ENCODE measurements at regions not wholly inside any gene's neighbourhood (a gene's known extent, or its start where the extent isn't known, plus 50 kb on each side); places are given as distances from the start of the nearest gene placed in this dataset.
"Not testable (repeated sequence)": the region's sequence is repeated elsewhere in the genome, so short reads cannot be mapped to it uniquely, and the experiment has no call there.

DNA sequence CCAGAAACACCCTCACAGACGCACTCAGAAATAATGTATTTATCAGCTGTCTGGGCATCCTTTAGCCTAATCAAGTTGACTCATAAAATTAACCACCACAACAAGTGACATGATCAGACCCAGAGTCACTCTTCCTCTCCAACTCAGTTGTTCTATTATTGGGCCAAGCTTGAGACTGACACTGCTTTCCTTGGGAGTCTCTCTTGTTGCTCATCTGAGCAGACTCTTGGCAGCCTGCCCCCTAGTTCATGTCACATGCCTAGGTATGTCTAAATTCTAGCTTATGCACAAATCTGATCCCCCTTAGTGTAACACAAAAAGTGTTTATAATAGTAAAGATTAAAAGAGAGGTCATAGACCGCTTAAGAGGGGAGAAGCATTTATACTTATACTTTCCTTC lies 72.6 kb upstream of the ADAMTS3 start:
- 67% methylated on average over 1 of the region's 2 CpGs; no CpG with 5 or more reads in 1 of the 2 experiments for WGBS, 2 experiments (ENCODE audit: extremely low coverage in 2 of 2, insufficient read length in 1 of 2)
- CTCF ChIA-PET, result no interaction called here
- TF ChIP-seq FOS (IDR thresholded peaks at IDR 0.05; ENCODE audit: low read depth, low read length), result no peak
- TF ChIP-seq CEBPB (IDR thresholded peaks at IDR 0.05; ENCODE audit: low read depth, low read length), result no peak
- no peak for TF ChIP-seq MXI1 (IDR thresholded peaks at IDR 0.05; ENCODE audit: borderline replicate concordance, low read depth, low read length)
- H4K91ac ChIP-seq (ENCODE audit: insufficient read depth, low read depth, low read length), result no peak overlapping the region
- no peak overlapping the region for H2BK20ac ChIP-seq (ENCODE audit: low read depth, low read length)
- no peak overlapping the region for H3K4me2 ChIP-seq (ENCODE audit: low read depth, low read length)
- no peak overlapping the region for H3K9ac ChIP-seq (ENCODE audit: low read depth, low read length)
- no peaks in the 10 kb centered on the region for H3K36me3 ChIP-seq (ENCODE audit: control insufficient read depth, insufficient read depth, low read length)
- H3K56ac ChIP-seq (ENCODE audit: extremely low read depth, insufficient read depth, low read length), result no peak overlapping the region
- DNase-seq (no peak), ATAC-seq (ENCODE audit: low read depth) (no peak)
- no peak overlapping the region for H4K5ac ChIP-seq (ENCODE audit: low read depth, low read length)
- peaks cover 2% of the 10 kb centered on the region; the same call in 1 of the 2 replicates for H3K9me3 ChIP-seq (ENCODE audit: control insufficient read depth, insufficient read depth, low read length)
- in situ Hi-C loops (cut with MboI; ENCODE audit: low sequenced_read_pairs), result no loop called here
- no peak overlapping the region for H2AK5ac ChIP-seq (ENCODE audit: low read depth, low read length)
- no peaks in the 10 kb centered on the region for H4K20me1 ChIP-seq (ENCODE audit: insufficient read depth, low read length)
- no peak overlapping the region for H3K4me3 ChIP-seq (ENCODE audit: insufficient read depth, low read depth, low read length)
- no TSS peak for BruUV-seq (replicated peaks)
- H3K27ac ChIP-seq (ENCODE audit: insufficient read depth, low read length), result no peak overlapping the region
- H2BK15ac ChIP-seq (ENCODE audit: low read depth, low read length), result no peak overlapping the region
- H4K8ac ChIP-seq (ENCODE audit: low read depth in 2 of 2, low read length in 2 of 2), result no peak overlapping the region
- H3K23ac ChIP-seq (ENCODE audit: low read depth, low read length), result no peak overlapping the region
- no peaks in the 10 kb centered on the region for H3K27me3 ChIP-seq (ENCODE audit: control insufficient read depth, insufficient read depth, low read length)
- no peaks in the 10 kb centered on the region for H3K79me1 ChIP-seq (ENCODE audit: low read depth in 1 of 2, low read length in 2 of 2)
- no peak overlapping the region for H2AK9ac ChIP-seq (replicated peaks; ENCODE audit: low read depth, low read length, poor library complexity)
- dilution Hi-C loops (cut with HindIII; ENCODE audit: low sequenced_read_pairs, unreplicated experiment), result no loop called here
- H2BK5ac ChIP-seq (ENCODE audit: low read depth, low read length, poor library complexity, severe bottlenecking), result no peak overlapping the region
- H3K4me1 ChIP-seq (ENCODE audit: control insufficient read depth, insufficient read depth, low read length), result no peaks in the 10 kb centered on the region
- intact Hi-C loops (cut with micrococcal nuclease), result no loop called here
- POLR2A ChIA-PET (ENCODE audit: unreplicated experiment), result no interaction called here
- no peak overlapping the region for H3K4ac ChIP-seq (ENCODE audit: low read depth, low read length)
- no peak overlapping the region for H3K14ac ChIP-seq (replicated peaks; ENCODE audit: low read depth, low read length)
- no peak overlapping the region for H2AFZ ChIP-seq (replicated peaks; ENCODE audit: low read length, poor library complexity)
- H2BK120ac ChIP-seq (ENCODE audit: low read depth, low read length), result no peak overlapping the region
- H3K9me1 ChIP-seq (ENCODE audit: insufficient read depth, low read length), result no peaks in the 10 kb centered on the region
- H3K18ac ChIP-seq (ENCODE audit: low read depth, low read length), result no peak overlapping the region

DNA sequence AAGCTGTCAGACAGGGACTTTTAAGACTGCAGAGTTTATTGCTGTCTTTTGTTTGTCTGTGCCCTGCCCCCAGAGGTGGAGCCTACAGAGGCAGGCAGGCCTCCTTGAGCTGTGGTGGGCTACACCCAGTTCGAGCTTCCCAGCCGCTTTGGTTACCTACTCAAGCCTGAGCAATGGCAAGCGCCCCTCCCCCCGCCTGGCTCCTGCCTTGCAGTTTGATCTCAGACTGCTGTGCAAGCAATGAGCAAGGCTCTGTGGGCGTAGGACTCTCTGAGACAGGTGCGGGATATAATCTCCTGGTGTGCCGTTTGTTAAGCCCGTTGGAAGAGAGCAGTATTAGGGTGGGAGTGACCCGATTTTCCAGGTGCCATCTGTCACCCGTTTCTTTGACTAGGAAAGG lies 67.8 kb upstream of the ADAMTS3 start:
- DNase-seq; H2AFZ ChIP-seq (replicated peaks; ENCODE audit: low read length, poor library complexity); H3K4me3 ChIP-seq (ENCODE audit: insufficient read depth, low read depth, low read length); H4K5ac ChIP-seq (ENCODE audit: low read depth, low read length); in situ Hi-C loops (cut with MboI; ENCODE audit: low sequenced_read_pairs); H3K36me3 ChIP-seq (ENCODE audit: control insufficient read depth, insufficient read depth, low read length); H3K79me1 ChIP-seq (ENCODE audit: low read depth in 1 of 2, low read length in 2 of 2); H3K27me3 ChIP-seq (ENCODE audit: control insufficient read depth, insufficient read depth, low read length); H3K9me1 ChIP-seq (ENCODE audit: insufficient read depth, low read length); intact Hi-C loops (cut with micrococcal nuclease); H3K4ac ChIP-seq (ENCODE audit: low read depth, low read length); H4K91ac ChIP-seq (ENCODE audit: insufficient read depth, low read depth, low read length); H3K4me1 ChIP-seq (ENCODE audit: control insufficient read depth, insufficient read depth, low read length); H2BK5ac ChIP-seq (ENCODE audit: low read depth, low read length, poor library complexity, severe bottlenecking); CTCF ChIA-PET; H3K18ac ChIP-seq (ENCODE audit: low read depth, low read length); H2AK9ac ChIP-seq (replicated peaks; ENCODE audit: low read depth, low read length, poor library complexity); H3K4me2 ChIP-seq (ENCODE audit: low read depth, low read length); H2BK15ac ChIP-seq (ENCODE audit: low read depth, low read length); H3K56ac ChIP-seq (ENCODE audit: extremely low read depth, insufficient read depth, low read length); H2BK120ac ChIP-seq (ENCODE audit: low read depth, low read length); H3K9me3 ChIP-seq (ENCODE audit: control insufficient read depth, insufficient read depth, low read length); POLR2A ChIA-PET (ENCODE audit: unreplicated experiment); H3K23ac ChIP-seq (ENCODE audit: low read depth, low read length); H3K27ac ChIP-seq (ENCODE audit: insufficient read depth, low read length); H2BK20ac ChIP-seq (ENCODE audit: low read depth, low read length); ATAC-seq (ENCODE audit: low read depth); H4K8ac ChIP-seq (ENCODE audit: low read depth in 2 of 2, low read length in 2 of 2); H3K9ac ChIP-seq (ENCODE audit: low read depth, low read length); H2AK5ac ChIP-seq (ENCODE audit: low read depth, low read length); dilution Hi-C loops (cut with HindIII; ENCODE audit: low sequenced_read_pairs, unreplicated experiment); H4K20me1 ChIP-seq (ENCODE audit: insufficient read depth, low read length); H3K14ac ChIP-seq (replicated peaks; ENCODE audit: low read depth, low read length); BruUV-seq (replicated peaks): not testable (repeated sequence)
- 83% methylated on average over 1 of the region's 10 CpGs; no CpG with 5 or more reads in 1 of the 2 experiments for WGBS, 2 experiments (ENCODE audit: extremely low coverage in 2 of 2, insufficient read length in 1 of 2)

Measured in IMR-90 (cell line).